ENCODE measurements at regions not wholly inside any gene's neighbourhood (a gene's known extent, or its start where the extent isn't known, plus 50 kb on each side); places are given as distances from the start of the nearest gene placed in this dataset.

DNA sequence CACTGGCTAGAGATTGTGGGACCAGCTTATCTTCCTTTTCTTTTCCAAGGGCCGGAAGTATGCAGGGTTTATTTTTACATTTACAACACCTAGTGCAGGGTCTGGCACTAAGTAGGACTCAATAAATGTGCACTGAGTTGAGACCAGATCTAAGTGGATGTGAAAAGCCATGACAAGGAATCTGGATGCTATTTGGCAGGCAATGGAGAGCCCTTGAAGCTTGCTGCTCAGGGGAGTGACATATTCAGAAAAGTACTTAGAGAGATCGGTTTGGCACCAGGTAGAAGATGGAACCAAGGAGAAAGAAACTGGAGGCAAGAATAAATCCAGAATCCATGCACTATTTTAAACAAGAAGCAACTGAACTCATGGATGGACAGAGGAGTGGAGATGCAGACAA, 815.8 kb downstream of the MAFB start:
- no peak overlapping the region for H3K9ac ChIP-seq (ENCODE audit: low read length)

DNA sequence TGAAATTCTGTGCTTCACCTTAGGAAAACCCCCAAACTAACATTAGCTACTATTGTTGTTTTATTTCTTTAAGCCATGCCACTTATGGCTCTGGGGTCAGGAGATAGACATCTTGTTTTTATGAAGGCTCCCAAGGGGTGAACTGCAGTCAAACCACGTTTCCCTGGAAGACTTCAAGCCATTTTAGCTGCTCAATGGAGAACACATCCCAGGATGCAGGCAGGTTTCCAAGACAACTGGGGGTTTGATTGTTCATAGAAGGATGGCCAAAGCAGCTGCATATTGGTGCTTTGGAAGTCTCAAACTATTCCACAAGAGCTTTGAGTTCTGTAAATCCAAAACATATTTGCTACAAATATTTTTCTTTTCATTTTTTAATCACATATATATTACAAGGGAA, 818.0 kb downstream of the MAFB start:
- TF ChIP-seq, protein P1, sequence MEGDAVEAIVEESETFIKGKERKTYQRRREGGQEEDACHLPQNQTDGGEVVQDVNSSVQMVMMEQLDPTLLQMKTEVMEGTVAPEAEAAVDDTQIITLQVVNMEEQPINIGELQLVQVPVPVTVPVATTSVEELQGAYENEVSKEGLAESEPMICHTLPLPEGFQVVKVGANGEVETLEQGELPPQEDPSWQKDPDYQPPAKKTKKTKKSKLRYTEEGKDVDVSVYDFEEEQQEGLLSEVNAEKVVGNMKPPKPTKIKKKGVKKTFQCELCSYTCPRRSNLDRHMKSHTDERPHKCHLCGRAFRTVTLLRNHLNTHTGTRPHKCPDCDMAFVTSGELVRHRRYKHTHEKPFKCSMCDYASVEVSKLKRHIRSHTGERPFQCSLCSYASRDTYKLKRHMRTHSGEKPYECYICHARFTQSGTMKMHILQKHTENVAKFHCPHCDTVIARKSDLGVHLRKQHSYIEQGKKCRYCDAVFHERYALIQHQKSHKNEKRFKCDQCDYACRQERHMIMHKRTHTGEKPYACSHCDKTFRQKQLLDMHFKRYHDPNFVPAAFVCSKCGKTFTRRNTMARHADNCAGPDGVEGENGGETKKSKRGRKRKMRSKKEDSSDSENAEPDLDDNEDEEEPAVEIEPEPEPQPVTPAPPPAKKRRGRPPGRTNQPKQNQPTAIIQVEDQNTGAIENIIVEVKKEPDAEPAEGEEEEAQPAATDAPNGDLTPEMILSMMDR (IDR thresholded peaks at IDR 0.05; ENCODE audit: insufficient read depth, low read length, poor library complexity, severe bottlenecking), result no peak
- no peak for TF ChIP-seq EZH2phosphoT487 (conservative IDR thresholded peaks at IDR 0.05; ENCODE audit: low read length)
- Histone ChIP-seq H4K20me1 (ENCODE audit: low read depth, low read length) (no peaks in the 10 kb centered on the region), H3K4me3 (ENCODE audit: insufficient read depth, low read length, poor library complexity, severe bottlenecking) (no peak overlapping the region), H3K79me2 (ENCODE audit: insufficient read depth, low read length) (no peaks in the 10 kb centered on the region), H3K9ac (ENCODE audit: low read length) (no peak overlapping the region), H3K9me3 (ENCODE audit: insufficient read depth, low read length) (no peaks in the 10 kb centered on the region), H3K9me2 (replicated peaks; ENCODE audit: insufficient read depth, low read length) (no peaks in the 10 kb centered on the region), H3K36me3 (ENCODE audit: low read length) (no peaks in the 10 kb centered on the region), H2AFZ (ENCODE audit: low read depth, low read length, severe bottlenecking) (no peak overlapping the region), H3K27ac (ENCODE audit: low read depth, low read length) (no peak overlapping the region), H3K27me3 (ENCODE audit: low read length) (no peaks in the 10 kb centered on the region), H3K4me2 (ENCODE audit: low read depth, low read length, poor library complexity, severe bottlenecking) (no peak overlapping the region), H3F3A (ENCODE audit: insufficient read depth) (no peaks in the 10 kb centered on the region)

More for the DNA sequence above, 815.8 kb downstream of the MAFB start:
- Histone ChIP-seq H3K4me2 (ENCODE audit: low read depth, low read length, poor library complexity, severe bottlenecking) (no peak overlapping the region), H2AFZ (ENCODE audit: low read depth, low read length, severe bottlenecking) (peak overlapping the region; percentile 10), H3K79me2 (ENCODE audit: insufficient read depth, low read length) (no peaks in the 10 kb centered on the region), H4K20me1 (ENCODE audit: low read depth, low read length) (no peaks in the 10 kb centered on the region), H3K36me3 (ENCODE audit: low read length) (no peaks in the 10 kb centered on the region), H3K4me3 (ENCODE audit: insufficient read depth, low read length, poor library complexity, severe bottlenecking) (no peak overlapping the region), H3K27ac (ENCODE audit: low read depth, low read length) (no peak overlapping the region), H3F3A (ENCODE audit: insufficient read depth) (no peaks in the 10 kb centered on the region), H3K9me3 (ENCODE audit: insufficient read depth, low read length) (no peaks in the 10 kb centered on the region), H3K27me3 (ENCODE audit: low read length) (no peaks in the 10 kb centered on the region), H3K9me2 (replicated peaks; ENCODE audit: insufficient read depth, low read length) (no peaks in the 10 kb centered on the region)
- no peak for TF ChIP-seq EZH2phosphoT487 (conservative IDR thresholded peaks at IDR 0.05; ENCODE audit: low read length)
- TF ChIP-seq, protein P1 (IDR thresholded peaks at IDR 0.05; ENCODE audit: insufficient read depth, low read length, poor library complexity, severe bottlenecking), result no peak

DNA sequence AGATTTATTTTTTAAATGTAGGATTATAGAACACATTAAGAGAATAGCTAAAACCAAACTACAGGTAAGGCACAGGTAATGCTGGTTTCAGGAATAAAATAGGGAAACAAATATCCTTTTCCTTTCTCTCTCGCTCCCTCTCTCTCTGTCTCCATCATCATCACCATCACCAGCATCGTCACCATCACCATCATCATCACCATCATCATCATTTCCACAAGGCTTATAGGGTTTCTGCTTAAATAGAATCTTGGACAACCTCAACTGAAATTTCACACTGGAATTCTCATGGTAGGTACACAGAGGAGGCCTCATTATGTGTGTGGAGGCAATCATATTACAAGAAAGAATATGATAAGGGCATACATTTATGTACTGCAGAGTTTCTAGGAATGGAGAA, 823.6 kb downstream of the MAFB start:
- no peak overlapping the region for H3K4me2 ChIP-seq (ENCODE audit: low read depth, low read length, poor library complexity, severe bottlenecking)
- TF ChIP-seq EZH2phosphoT487 (conservative IDR thresholded peaks at IDR 0.05; ENCODE audit: low read length), result no peak
- TF ChIP-seq, protein P1 (IDR thresholded peaks at IDR 0.05; ENCODE audit: insufficient read depth, low read length, poor library complexity, severe bottlenecking), result no peak

More for the DNA sequence above, 823.6 kb downstream of the MAFB start:
- no peaks in the 10 kb centered on the region for H3F3A ChIP-seq (ENCODE audit: insufficient read depth)
- H3K27me3 ChIP-seq (ENCODE audit: low read length), result no peaks in the 10 kb centered on the region
- no peaks in the 10 kb centered on the region for H3K9me3 ChIP-seq (ENCODE audit: insufficient read depth, low read length)
- no peak overlapping the region for H3K9ac ChIP-seq (ENCODE audit: low read length)
- H3K79me2 ChIP-seq (ENCODE audit: insufficient read depth, low read length), result no peaks in the 10 kb centered on the region
- no peaks in the 10 kb centered on the region for H3K36me3 ChIP-seq (ENCODE audit: low read length)
- no peak overlapping the region for H3K27ac ChIP-seq (ENCODE audit: low read depth, low read length)
- no peak overlapping the region for H2AFZ ChIP-seq (ENCODE audit: low read depth, low read length, severe bottlenecking)
- H3K9me2 ChIP-seq (replicated peaks; ENCODE audit: insufficient read depth, low read length), result peaks cover under 1% of the 10 kb centered on the region; the same call in 1 of the 2 replicates
- no peaks in the 10 kb centered on the region for H4K20me1 ChIP-seq (ENCODE audit: low read depth, low read length)
- H3K4me3 ChIP-seq (ENCODE audit: insufficient read depth, low read length, poor library complexity, severe bottlenecking), result no peak overlapping the region

All from SU-DHL-6 (cell line).